ENCODE measurements at regions not wholly inside any gene's neighbourhood (a gene's known extent, or its start where the extent isn't known, plus 50 kb on each side); places are given as distances from the start of the nearest gene placed in this dataset.
"Not testable (repeated sequence)": the region's sequence is repeated elsewhere in the genome, so short reads cannot be mapped to it uniquely, and the experiment has no call there.

GRCh38 chrX:83077606-83078005 lies 430.5 kb upstream of the POU3F4 start:
- Histone ChIP-seq H3K4me1 (ENCODE audit: low read depth) (no peaks in the 10 kb centered on the region), H3K9me3 (ENCODE audit: low read depth) (no peaks in the 10 kb centered on the region), H3K27ac (no peak overlapping the region), H3K4me3 (no peak overlapping the region), H3K27me3 (no peaks in the 10 kb centered on the region), H3K36me3 (no peaks in the 10 kb centered on the region)
- TF ChIP-seq CTCF (IDR thresholded peaks at IDR 0.05; ENCODE audit: low read depth, low read length) = no peak
- DNase-seq (ENCODE audit: low read depth in 1 of 2, low spot score in 1 of 2) = no peak

- no peaks in the 10 kb centered on the region for H3K27me3 ChIP-seq
- peaks cover 2% of the 10 kb centered on the region for H3K9me3 ChIP-seq (ENCODE audit: low read depth)
- no peak for TF ChIP-seq CTCF (IDR thresholded peaks at IDR 0.05; ENCODE audit: low read depth, low read length)
- no peak overlapping the region for H3K4me3 ChIP-seq
- no peaks in the 10 kb centered on the region for H3K4me1 ChIP-seq (ENCODE audit: low read depth)
- no peak for DNase-seq (ENCODE audit: low read depth in 1 of 2, low spot score in 1 of 2)
- no peaks in the 10 kb centered on the region for H3K36me3 ChIP-seq
- no peak overlapping the region for H3K27ac ChIP-seq
Measured at GRCh38 chrX:83101961-83102360, 406.1 kb upstream of the POU3F4 start.

GRCh38 chrX:83108278-83108677 lies 399.8 kb upstream of the POU3F4 start:
- Histone ChIP-seq H3K27ac (no peak overlapping the region), H3K4me3 (no peak overlapping the region), H3K27me3 (no peaks in the 10 kb centered on the region), H3K36me3 (no peaks in the 10 kb centered on the region), H3K4me1 (ENCODE audit: low read depth) (no peaks in the 10 kb centered on the region), H3K9me3 (ENCODE audit: low read depth) (no peaks in the 10 kb centered on the region)
- no peak for TF ChIP-seq CTCF (IDR thresholded peaks at IDR 0.05; ENCODE audit: low read depth, low read length)
- no peak for DNase-seq (ENCODE audit: low read depth in 1 of 2, low spot score in 1 of 2)

- no peaks in the 10 kb centered on the region for H3K4me1 ChIP-seq (ENCODE audit: low read depth)
- no peak for TF ChIP-seq CTCF (IDR thresholded peaks at IDR 0.05; ENCODE audit: low read depth, low read length)
- H3K27me3 ChIP-seq = no peaks in the 10 kb centered on the region
- H3K9me3 ChIP-seq (ENCODE audit: low read depth) = no peaks in the 10 kb centered on the region
- DNase-seq (ENCODE audit: low read depth in 1 of 2, low spot score in 1 of 2) = peak in 1 of 2 donors; percentile 1
- H3K36me3 ChIP-seq = no peaks in the 10 kb centered on the region
- H3K27ac ChIP-seq = no peak overlapping the region
- no peak overlapping the region for H3K4me3 ChIP-seq
Measured at GRCh38 chrX:83145876-83146275, 362.2 kb upstream of the POU3F4 start.

- Histone ChIP-seq H3K27ac (no peak overlapping the region), H3K4me1 (ENCODE audit: low read depth) (no peaks in the 10 kb centered on the region), H3K4me3 (no peak overlapping the region), H3K36me3 (no peaks in the 10 kb centered on the region), H3K9me3 (ENCODE audit: low read depth) (no peaks in the 10 kb centered on the region), H3K27me3 (no peaks in the 10 kb centered on the region)
- DNase-seq (ENCODE audit: low read depth in 1 of 2, low spot score in 1 of 2) = peak in 1 of 2 donors; percentile 0
- no peak for TF ChIP-seq CTCF (IDR thresholded peaks at IDR 0.05; ENCODE audit: low read depth, low read length)
Measured at GRCh38 chrX:83160096-83160495, 348.0 kb upstream of the POU3F4 start.

- H3K36me3 ChIP-seq; H3K4me3 ChIP-seq; H3K4me1 ChIP-seq (ENCODE audit: low read depth); H3K27me3 ChIP-seq; H3K27ac ChIP-seq; H3K9me3 ChIP-seq (ENCODE audit: low read depth); DNase-seq (ENCODE audit: low read depth in 1 of 2, low spot score in 1 of 2): not testable (repeated sequence)
Measured at GRCh38 chrX:83164063-83164462, 344.0 kb upstream of the POU3F4 start.

All from cardiac muscle cell (in vitro differentiated cells and primary cell).